ENCODE measurements at regions not wholly inside any gene's neighbourhood (a gene's known extent, or its start where the extent isn't known, plus 50 kb on each side); places are given as distances from the start of the nearest gene placed in this dataset.

DNA sequence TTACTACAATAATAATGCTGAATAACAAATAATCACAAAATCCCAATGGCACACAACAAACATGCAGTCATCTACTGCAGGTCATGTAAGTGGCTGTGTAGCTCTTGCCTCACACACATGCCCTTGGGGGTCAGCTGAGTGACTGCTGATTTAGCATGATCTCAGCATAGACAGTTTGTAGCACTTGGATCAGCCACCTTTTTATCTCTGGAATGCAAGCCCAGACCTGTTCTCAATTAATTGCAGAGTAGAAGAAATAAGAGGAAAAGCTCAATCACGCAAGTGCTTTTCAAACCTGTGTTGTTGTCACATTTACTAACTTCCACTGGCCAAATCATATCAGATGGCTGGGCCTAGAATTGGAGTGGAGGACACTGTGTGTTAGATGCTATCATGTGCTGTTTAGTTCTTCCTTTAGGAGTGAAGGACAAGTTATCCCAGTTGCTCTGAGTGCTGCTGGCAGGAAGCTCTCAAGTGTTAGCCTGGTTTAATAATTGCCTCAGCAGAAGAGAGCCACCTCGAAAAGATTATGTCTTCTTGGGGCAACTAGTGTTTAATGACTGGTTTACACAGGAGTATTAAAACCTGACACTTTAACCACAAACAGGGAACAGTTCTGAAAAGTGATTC lies 128.3 kb upstream of the EPHA5 start:
- Histone ChIP-seq H3K4me1 (ENCODE audit: control insufficient read depth in 5 of 5, insufficient read depth in 5 of 5, low read length in 5 of 5) (no peaks in the 10 kb centered on the region), H3K4me3 (no peak overlapping the region), H3K36me3 (ENCODE audit: control insufficient read depth in 4 of 4, insufficient read depth in 4 of 4, low read length in 4 of 4) (no peaks in the 10 kb centered on the region), H3K9me3 (ENCODE audit: control insufficient read depth in 4 of 4, insufficient read depth in 3 of 4, low read length in 3 of 4) (no peaks in the 10 kb centered on the region), H3K9ac (ENCODE audit: insufficient read depth in 1 of 2, low read length in 2 of 2) (no peak overlapping the region), H3K27ac (ENCODE audit: low read depth in 1 of 2, low read length in 1 of 2) (no peak overlapping the region), H3K27me3 (ENCODE audit: control insufficient read depth in 3 of 3, insufficient read depth in 3 of 3, low read length in 2 of 3) (no peaks in the 10 kb centered on the region)
- WGBS, 2 donors, result 68 to 88% methylated on average over 2 of the region's 2 CpGs
- peak in 1 of 3 donors; percentile 28 for DNase-seq
- no peak for TF ChIP-seq CTCF (IDR thresholded peaks at IDR 0.05; ENCODE audit: control extremely low read depth, extremely low read depth)
- no peak for ATAC-seq (ENCODE audit: insufficient read depth, low FRiP score)

- Histone ChIP-seq H3K4me3 (no peak overlapping the region), H3K27ac (ENCODE audit: low read depth in 1 of 2, low read length in 1 of 2) (no peak overlapping the region), H3K27me3 (ENCODE audit: control insufficient read depth in 3 of 3, insufficient read depth in 3 of 3, low read length in 2 of 3) (no peaks in the 10 kb centered on the region), H3K9me3 (ENCODE audit: control insufficient read depth in 4 of 4, insufficient read depth in 3 of 4, low read length in 3 of 4) (no peaks in the 10 kb centered on the region), H3K36me3 (ENCODE audit: control insufficient read depth in 4 of 4, insufficient read depth in 4 of 4, low read length in 4 of 4) (no peaks in the 10 kb centered on the region), H3K4me1 (ENCODE audit: control insufficient read depth in 5 of 5, insufficient read depth in 5 of 5, low read length in 5 of 5) (no peaks in the 10 kb centered on the region), H3K9ac (ENCODE audit: insufficient read depth in 1 of 2, low read length in 2 of 2) (no peak overlapping the region)
- ATAC-seq (ENCODE audit: insufficient read depth, low FRiP score) (no peak), DNase-seq (peak in 1 of 3 donors; percentile 1)
- WGBS, 2 donors, result 45 to 53% methylated on average over 5 of the region's 5 CpGs
- no peak for TF ChIP-seq CTCF (IDR thresholded peaks at IDR 0.05; ENCODE audit: control extremely low read depth, extremely low read depth)
These were observed 121.6 kb upstream of the EPHA5 start for GRCh38 chr4:65791812-65792308.

- no peak for TF ChIP-seq CTCF (IDR thresholded peaks at IDR 0.05; ENCODE audit: control extremely low read depth, extremely low read depth)
- Histone ChIP-seq H3K27ac (ENCODE audit: low read depth in 1 of 2, low read length in 1 of 2) (no peak overlapping the region), H3K4me3 (no peak overlapping the region), H3K9me3 (ENCODE audit: control insufficient read depth in 4 of 4, insufficient read depth in 3 of 4, low read length in 3 of 4) (no peaks in the 10 kb centered on the region), H3K27me3 (ENCODE audit: control insufficient read depth in 3 of 3, insufficient read depth in 3 of 3, low read length in 2 of 3) (no peaks in the 10 kb centered on the region), H3K4me1 (ENCODE audit: control insufficient read depth in 5 of 5, insufficient read depth in 5 of 5, low read length in 5 of 5) (no peaks in the 10 kb centered on the region), H3K9ac (ENCODE audit: insufficient read depth in 1 of 2, low read length in 2 of 2) (no peak overlapping the region), H3K36me3 (ENCODE audit: control insufficient read depth in 4 of 4, insufficient read depth in 4 of 4, low read length in 4 of 4) (no peaks in the 10 kb centered on the region)
- ATAC-seq (ENCODE audit: insufficient read depth, low FRiP score), result no peak
- 69 to 74% methylated on average over 1 of the region's 1 CpG for WGBS, 2 donors
- no peak for DNase-seq
These were observed 121.0 kb upstream of the EPHA5 start for GRCh38 chr4:65791111-65791811.

Measured in lung (tissue), 11 donors.